Nephron (organoid): ENCODE measurements at regions not wholly inside any gene's neighbourhood (a gene's known extent, or its start where the extent isn't known, plus 50 kb on each side); places are given as distances from the start of the nearest gene placed in this dataset.

Experiments used
- H3K27ac Mint-ChIP-seq, 3 experiments: 2 replicates each; pipeline ENCODE4 v1.8.0; 2020; ENCODE audit warnings: mixed read lengths in 3 of 3, mild to moderate bottlenecking in 2 of 3, moderate library complexity in 1 of 3
- H3K27me3 Mint-ChIP-seq: 2 replicates; pipeline ENCODE4 v1.8.0; 2021; ENCODE audit warnings: low read depth, mild to moderate bottlenecking, moderate library complexity, mixed read lengths
- H3K36me3 Mint-ChIP-seq: 2 replicates; pipeline ENCODE4 v1.8.0; 2020; ENCODE audit warnings: low read depth, mixed read lengths
- H3K4me1 Mint-ChIP-seq: 2 replicates; pipeline ENCODE4 v1.8.0; 2020; ENCODE audit warnings: mixed read lengths
- H3K4me3 Mint-ChIP-seq, 3 experiments: 2 replicates each; pipeline ENCODE4 v1.8.0; 2020; ENCODE audit warnings: mild to moderate bottlenecking in 3 of 3, mixed read lengths in 3 of 3, moderate library complexity in 2 of 3
- H3K9me3 Mint-ChIP-seq: 2 replicates; pipeline ENCODE4 v1.8.0; 2020; ENCODE audit warnings: mixed read lengths
- CTCF ChIP-seq, 3 experiments: fragments of 200-600 bp; sonication (generic); IDR thresholded peaks; one replicate each; pipeline ENCODE4 v1.5.0; 2021; ENCODE audit warnings: antibody characterized with exemption in 3 of 3; ENCODE audit not compliant: unreplicated experiment in 3 of 3

- Mint-ChIP-seq H3K27ac (peak overlapping the region in 1 of 3 experiments; percentile 45), H3K36me3 (no peaks in the 10 kb centered on the region), H3K4me3 (no peak overlapping the region), H3K27me3 (no peaks in the 10 kb centered on the region), H3K9me3 (no peaks in the 10 kb centered on the region), H3K4me1 (no peaks in the 10 kb centered on the region)
- no peak for TF ChIP-seq CTCF (IDR thresholded peaks at IDR 0.05; ENCODE audit: unreplicated experiment in 3 of 3)
These were observed 68.8 kb upstream of the CAND1 start for GRCh38 chr12:67200386-67200785.

GRCh38 chr12:67202011-67202677 is 67.0 kb upstream of the CAND1 start:
- H3K27me3 Mint-ChIP-seq = no peaks in the 10 kb centered on the region
- no peak for TF ChIP-seq CTCF (IDR thresholded peaks at IDR 0.05; ENCODE audit: unreplicated experiment in 3 of 3)
- no peak overlapping the region for H3K4me3 Mint-ChIP-seq
- no peaks in the 10 kb centered on the region for H3K4me1 Mint-ChIP-seq
- no peaks in the 10 kb centered on the region for H3K36me3 Mint-ChIP-seq
- H3K9me3 Mint-ChIP-seq = no peaks in the 10 kb centered on the region
- no peak overlapping the region for H3K27ac Mint-ChIP-seq

- H3K4me3 Mint-ChIP-seq = no peak overlapping the region
- H3K27me3 Mint-ChIP-seq = no peaks in the 10 kb centered on the region
- no peaks in the 10 kb centered on the region for H3K9me3 Mint-ChIP-seq
- H3K27ac Mint-ChIP-seq = no peak overlapping the region
- TF ChIP-seq CTCF (IDR thresholded peaks at IDR 0.05; ENCODE audit: unreplicated experiment in 3 of 3) = no peak
- H3K4me1 Mint-ChIP-seq = no peaks in the 10 kb centered on the region
- no peaks in the 10 kb centered on the region for H3K36me3 Mint-ChIP-seq
These were observed 66.5 kb upstream of the CAND1 start for GRCh38 chr12:67202678-67203012.

GRCh38 chr12:67208281-67209067 is 60.7 kb upstream of the CAND1 start:
- no peak for TF ChIP-seq CTCF (IDR thresholded peaks at IDR 0.05; ENCODE audit: unreplicated experiment in 3 of 3)
- H3K27me3 Mint-ChIP-seq = peaks cover 7% of the 10 kb centered on the region
- H3K4me3 Mint-ChIP-seq = no peak overlapping the region
- H3K36me3 Mint-ChIP-seq = no peaks in the 10 kb centered on the region
- H3K27ac Mint-ChIP-seq = no peak overlapping the region
- H3K4me1 Mint-ChIP-seq = no peaks in the 10 kb centered on the region
- H3K9me3 Mint-ChIP-seq = no peaks in the 10 kb centered on the region

GRCh38 chr12:67211029-67211428 is 58.1 kb upstream of the CAND1 start:
- Mint-ChIP-seq H3K27ac (no peak overlapping the region), H3K4me1 (no peaks in the 10 kb centered on the region), H3K36me3 (no peaks in the 10 kb centered on the region), H3K9me3 (no peaks in the 10 kb centered on the region), H3K27me3 (peaks cover 7% of the 10 kb centered on the region), H3K4me3 (no peak overlapping the region)
- TF ChIP-seq CTCF (IDR thresholded peaks at IDR 0.05; ENCODE audit: unreplicated experiment in 3 of 3) = no peak

- H3K27ac Mint-ChIP-seq = no peak overlapping the region
- no peaks in the 10 kb centered on the region for H3K9me3 Mint-ChIP-seq
- H3K4me1 Mint-ChIP-seq = no peaks in the 10 kb centered on the region
- H3K27me3 Mint-ChIP-seq = peaks cover 7% of the 10 kb centered on the region
- H3K4me3 Mint-ChIP-seq = no peak overlapping the region
- TF ChIP-seq CTCF (IDR thresholded peaks at IDR 0.05; ENCODE audit: unreplicated experiment in 3 of 3) = no peak
- H3K36me3 Mint-ChIP-seq = no peaks in the 10 kb centered on the region
These were observed 57.7 kb upstream of the CAND1 start for GRCh38 chr12:67211494-67211893.
